Mammary epithelial cell (primary cell): ENCODE measurements at regions not wholly inside any gene's neighbourhood (a gene's known extent, or its start where the extent isn't known, plus 50 kb on each side); places are given as distances from the start of the nearest gene placed in this dataset.

Experiments used
- EZH2 ChIP-seq: IDR thresholded peaks from 2 replicates; pipeline ENCODE4 v1.6.1; 2012; ENCODE audit warnings: low read length, inconsistent platforms, borderline replicate concordance
- TF ChIP-seq, protein P1 (sequence below), 2 donors: IDR thresholded peaks in 1 of 2; conservative IDR thresholded peaks in 1 of 2; 2 replicates each; pipeline ENCODE4 v1.5.1; 2011 to 2012; ENCODE audit warnings: inconsistent platforms in 2 of 2, low read length in 2 of 2, mild to moderate bottlenecking in 2 of 2, control low read depth in 1 of 2, low read depth in 1 of 2; ENCODE audit not compliant: insufficient read depth in 1 of 2; ENCODE audit errors: extremely low read depth in 1 of 2

GRCh38 chr5:60136841-60137240, 243.3 kb upstream of the PDE4D start:
- TF ChIP-seq, protein P1, sequence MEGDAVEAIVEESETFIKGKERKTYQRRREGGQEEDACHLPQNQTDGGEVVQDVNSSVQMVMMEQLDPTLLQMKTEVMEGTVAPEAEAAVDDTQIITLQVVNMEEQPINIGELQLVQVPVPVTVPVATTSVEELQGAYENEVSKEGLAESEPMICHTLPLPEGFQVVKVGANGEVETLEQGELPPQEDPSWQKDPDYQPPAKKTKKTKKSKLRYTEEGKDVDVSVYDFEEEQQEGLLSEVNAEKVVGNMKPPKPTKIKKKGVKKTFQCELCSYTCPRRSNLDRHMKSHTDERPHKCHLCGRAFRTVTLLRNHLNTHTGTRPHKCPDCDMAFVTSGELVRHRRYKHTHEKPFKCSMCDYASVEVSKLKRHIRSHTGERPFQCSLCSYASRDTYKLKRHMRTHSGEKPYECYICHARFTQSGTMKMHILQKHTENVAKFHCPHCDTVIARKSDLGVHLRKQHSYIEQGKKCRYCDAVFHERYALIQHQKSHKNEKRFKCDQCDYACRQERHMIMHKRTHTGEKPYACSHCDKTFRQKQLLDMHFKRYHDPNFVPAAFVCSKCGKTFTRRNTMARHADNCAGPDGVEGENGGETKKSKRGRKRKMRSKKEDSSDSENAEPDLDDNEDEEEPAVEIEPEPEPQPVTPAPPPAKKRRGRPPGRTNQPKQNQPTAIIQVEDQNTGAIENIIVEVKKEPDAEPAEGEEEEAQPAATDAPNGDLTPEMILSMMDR (conservative IDR thresholded peaks at IDR 0.05 in 1 of 2, IDR thresholded peaks at IDR 0.05 in 1 of 2; ENCODE audit: extremely low read depth in 1 of 2, insufficient read depth in 1 of 2, low read depth in 1 of 2, low read length in 2 of 2) = no peak
- no peak for TF ChIP-seq EZH2
